Vagina (tissue), 2 donors: ENCODE measurements at regions not wholly inside any gene's neighbourhood (a gene's known extent, or its start where the extent isn't known, plus 50 kb on each side); places are given as distances from the start of the nearest gene placed in this dataset.

Experiments used
- DNase-seq, 2 donors: peaks; one replicate each; pipeline ENCODE4 v3.0.0-alpha.2; 2017; ENCODE audit errors: extremely low spot score in 2 of 2
- H3K27ac ChIP-seq: fragments of 200-600 bp; sonication (generic); one replicate; pipeline ENCODE4 v1.5.1; 2019
- H3K27me3 ChIP-seq: fragments of 200-600 bp; sonication (generic); one replicate; pipeline ENCODE4 v1.5.1; 2019
- H3K36me3 ChIP-seq, 2 donors: fragments of 200-600 bp; sonication (generic); one replicate each; pipeline ENCODE4 v1.5.1; 2017 to 2019
- H3K4me1 ChIP-seq: fragments of 200-600 bp; sonication (generic); one replicate; pipeline ENCODE4 v1.5.1; 2019
- H3K4me3 ChIP-seq, 2 donors: fragments of 200-600 bp; sonication (generic); 1 replicate in 1 of 2; 2 replicates in 1 of 2; pipeline ENCODE4 v1.5.1; 2016 to 2019
- H3K9me3 ChIP-seq: fragments of 200-600 bp; sonication (generic); one replicate; pipeline ENCODE4 v1.5.1; 2019
- POLR2A ChIP-seq, 2 donors: fragments of 450-650 bp; IDR thresholded peaks; one replicate each; pipeline ENCODE4 v1.6.1; 2017; ENCODE audit warnings: antibody characterized with exemption in 2 of 2, mild to moderate bottlenecking in 2 of 2, moderate library complexity in 2 of 2
- POLR2AphosphoS5 ChIP-seq, 2 donors: sonication (generic); formaldehyde crosslinking; IDR thresholded peaks; one replicate each; pipeline ENCODE4 v1.9.0; 2017; ENCODE audit warnings: antibody characterized with exemption in 2 of 2, mild to moderate bottlenecking in 2 of 2, low read depth in 1 of 2; ENCODE audit not compliant: insufficient read depth in 1 of 2
- intact Hi-C: fragments of 100-400 bp; cut with DNase I; formaldehyde crosslinking; loops from one replicate; pipeline ENCODE4 v1.15.1; 2023
- TF ChIP-seq, protein P1 (sequence below), 3 experiments: fragments of 450-650 bp in 2 of 3; fragments of 200-600 bp in 1 of 3; sonication (generic) in 1 of 3; IDR thresholded peaks; one replicate each; pipeline ENCODE4 v1.5.1; 2017 to 2019; ENCODE audit warnings: antibody characterized with exemption in 3 of 3, mild to moderate bottlenecking in 2 of 3, moderate library complexity in 2 of 3

DNA sequence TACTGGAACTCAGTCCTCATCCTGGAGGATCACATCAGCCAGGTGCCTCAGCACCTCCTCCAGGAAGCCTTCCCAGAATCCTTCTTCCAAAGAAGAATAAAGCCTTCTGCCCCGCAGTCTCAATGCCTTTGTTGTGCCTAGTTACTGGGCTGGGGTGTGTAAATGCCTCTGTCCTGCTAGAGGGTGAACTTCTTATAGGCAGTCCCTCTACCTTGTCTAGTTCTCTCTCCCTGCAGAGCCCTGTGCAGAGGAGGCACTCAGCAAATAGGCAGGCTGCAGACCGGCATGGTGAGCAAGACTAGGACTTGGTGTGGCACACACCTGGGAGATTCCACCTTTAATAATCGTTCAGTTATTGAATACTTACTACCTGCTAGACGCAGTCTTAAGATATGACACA, 104.7 kb upstream of the PCBD1 start:
- TF ChIP-seq, protein P1, sequence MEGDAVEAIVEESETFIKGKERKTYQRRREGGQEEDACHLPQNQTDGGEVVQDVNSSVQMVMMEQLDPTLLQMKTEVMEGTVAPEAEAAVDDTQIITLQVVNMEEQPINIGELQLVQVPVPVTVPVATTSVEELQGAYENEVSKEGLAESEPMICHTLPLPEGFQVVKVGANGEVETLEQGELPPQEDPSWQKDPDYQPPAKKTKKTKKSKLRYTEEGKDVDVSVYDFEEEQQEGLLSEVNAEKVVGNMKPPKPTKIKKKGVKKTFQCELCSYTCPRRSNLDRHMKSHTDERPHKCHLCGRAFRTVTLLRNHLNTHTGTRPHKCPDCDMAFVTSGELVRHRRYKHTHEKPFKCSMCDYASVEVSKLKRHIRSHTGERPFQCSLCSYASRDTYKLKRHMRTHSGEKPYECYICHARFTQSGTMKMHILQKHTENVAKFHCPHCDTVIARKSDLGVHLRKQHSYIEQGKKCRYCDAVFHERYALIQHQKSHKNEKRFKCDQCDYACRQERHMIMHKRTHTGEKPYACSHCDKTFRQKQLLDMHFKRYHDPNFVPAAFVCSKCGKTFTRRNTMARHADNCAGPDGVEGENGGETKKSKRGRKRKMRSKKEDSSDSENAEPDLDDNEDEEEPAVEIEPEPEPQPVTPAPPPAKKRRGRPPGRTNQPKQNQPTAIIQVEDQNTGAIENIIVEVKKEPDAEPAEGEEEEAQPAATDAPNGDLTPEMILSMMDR (IDR thresholded peaks at IDR 0.05), result no peak
- TF ChIP-seq POLR2AphosphoS5 (IDR thresholded peaks at IDR 0.05; ENCODE audit: insufficient read depth in 1 of 2, low read depth in 1 of 2) (no peak), POLR2A (IDR thresholded peaks at IDR 0.05) (no peak)
- no peak overlapping the region for H3K27ac ChIP-seq
- H3K4me3 ChIP-seq, result no peak overlapping the region
- no peaks in the 10 kb centered on the region for H3K4me1 ChIP-seq
- no peaks in the 10 kb centered on the region for H3K36me3 ChIP-seq
- no peaks in the 10 kb centered on the region for H3K9me3 ChIP-seq
- H3K27me3 ChIP-seq, result no peaks in the 10 kb centered on the region
- intact Hi-C loops, result no loop called here
- no peak for DNase-seq

DNA sequence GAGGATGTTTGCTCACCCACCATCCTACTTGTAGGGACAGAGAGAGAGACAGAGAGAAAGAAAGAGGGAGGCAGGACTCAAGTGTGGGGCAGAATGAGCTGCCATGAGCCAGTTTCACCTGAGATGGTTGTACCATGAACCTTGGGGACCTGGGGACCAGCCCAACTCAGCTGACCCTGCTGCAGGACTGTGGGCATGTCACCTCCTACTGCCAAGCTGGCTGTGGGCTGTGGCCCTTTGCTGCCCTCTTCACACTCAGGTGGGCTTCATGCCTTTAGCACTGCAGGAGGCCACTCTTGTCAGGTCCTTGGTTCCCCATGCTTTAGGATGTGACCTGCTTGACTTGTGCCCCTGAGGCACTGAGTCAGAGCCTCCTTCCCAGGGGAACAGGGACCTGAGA, 108.2 kb upstream of the PCBD1 start:
- intact Hi-C loops, result no loop called here
- no peak overlapping the region for H3K27ac ChIP-seq
- TF ChIP-seq, protein P1 (IDR thresholded peaks at IDR 0.05), result no peak
- TF ChIP-seq POLR2A (IDR thresholded peaks at IDR 0.05) (no peak), POLR2AphosphoS5 (IDR thresholded peaks at IDR 0.05; ENCODE audit: insufficient read depth in 1 of 2, low read depth in 1 of 2) (no peak)

DNA sequence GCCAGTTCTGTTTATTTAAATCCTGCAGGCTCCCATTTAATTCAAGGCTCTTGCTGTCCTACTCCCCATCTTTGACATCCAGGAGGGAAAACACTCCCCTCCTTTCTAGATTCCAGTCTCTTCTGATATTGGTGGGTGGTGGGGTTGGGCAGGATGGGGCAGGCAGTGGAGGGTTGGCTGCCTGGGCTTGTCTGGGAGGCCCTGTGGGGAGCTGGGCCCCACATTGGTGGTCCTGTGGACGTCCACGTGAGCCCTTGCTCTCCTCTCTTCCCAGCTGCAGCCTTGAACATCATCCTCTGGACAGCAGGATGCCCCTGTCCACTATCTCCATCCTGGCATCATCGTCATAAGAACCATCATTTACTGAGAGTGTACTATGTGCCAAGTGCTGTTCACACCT, 108.9 kb upstream of the PCBD1 start:
- H3K36me3 ChIP-seq, result no peaks in the 10 kb centered on the region
- H3K27ac ChIP-seq, result no peak overlapping the region
- H3K4me1 ChIP-seq, result no peaks in the 10 kb centered on the region
- H3K9me3 ChIP-seq, result no peaks in the 10 kb centered on the region
- DNase-seq, result no peak
- H3K27me3 ChIP-seq, result no peaks in the 10 kb centered on the region
- H3K4me3 ChIP-seq, result no peak overlapping the region
- intact Hi-C loops, result no loop called here
- TF ChIP-seq, protein P1 (IDR thresholded peaks at IDR 0.05), result no peak
- TF ChIP-seq POLR2A (IDR thresholded peaks at IDR 0.05) (no peak), POLR2AphosphoS5 (IDR thresholded peaks at IDR 0.05; ENCODE audit: insufficient read depth in 1 of 2, low read depth in 1 of 2) (no peak)

More for the DNA sequence above, 108.2 kb upstream of the PCBD1 start:
- Histone ChIP-seq H3K27me3 (no peaks in the 10 kb centered on the region), H3K9me3 (no peaks in the 10 kb centered on the region), H3K4me1 (no peaks in the 10 kb centered on the region), H3K36me3 (no peaks in the 10 kb centered on the region), H3K4me3 (no peak overlapping the region)
- DNase-seq, result no peak

DNA sequence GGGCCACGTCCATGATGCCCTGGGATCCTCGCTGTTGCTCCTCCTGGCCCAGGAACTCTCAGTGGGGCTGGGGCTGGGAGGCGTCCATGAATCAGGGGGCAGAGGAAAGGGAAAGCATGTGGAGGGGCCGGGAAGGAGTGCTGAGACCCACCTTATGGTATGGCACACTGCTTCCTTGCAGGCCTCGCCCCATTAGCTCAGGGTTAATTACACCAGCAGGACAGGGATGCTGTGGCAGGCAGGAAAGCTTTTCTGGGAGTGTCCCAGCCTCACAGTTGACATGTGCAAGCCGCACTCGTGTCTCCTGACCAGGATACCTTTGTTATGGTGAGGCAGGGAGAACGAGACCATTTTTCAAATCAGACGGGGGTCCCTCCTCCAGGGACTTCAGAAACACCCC, 109.7 kb upstream of the PCBD1 start:
- no peaks in the 10 kb centered on the region for H3K27me3 ChIP-seq
- no peaks in the 10 kb centered on the region for H3K9me3 ChIP-seq
- no peak overlapping the region for H3K4me3 ChIP-seq
- H3K27ac ChIP-seq, result no peak overlapping the region
- TF ChIP-seq POLR2A (IDR thresholded peaks at IDR 0.05) (no peak), POLR2AphosphoS5 (IDR thresholded peaks at IDR 0.05; ENCODE audit: insufficient read depth in 1 of 2, low read depth in 1 of 2) (no peak)
- TF ChIP-seq, protein P1 (IDR thresholded peaks at IDR 0.05), result no peak
- DNase-seq, result no peak
- no peaks in the 10 kb centered on the region for H3K4me1 ChIP-seq
- H3K36me3 ChIP-seq, result no peaks in the 10 kb centered on the region
- intact Hi-C loops, result no loop called here

- no peak for DNase-seq
- TF ChIP-seq POLR2A (IDR thresholded peaks at IDR 0.05), result no peak
- no peaks in the 10 kb centered on the region for H3K36me3 ChIP-seq
Measured at GRCh38 chr10:71001470-71001869, 113.1 kb upstream of the PCBD1 start.

More at GRCh38 chr10:71001470-71001869, 113.1 kb upstream of the PCBD1 start:
- H3K9me3 ChIP-seq, result no peaks in the 10 kb centered on the region
- intact Hi-C loops, result no loop called here
- no peak overlapping the region for H3K27ac ChIP-seq
- no peaks in the 10 kb centered on the region for H3K4me1 ChIP-seq
- no peak overlapping the region for H3K4me3 ChIP-seq
- H3K27me3 ChIP-seq, result no peaks in the 10 kb centered on the region
